GM19238 (cell line): ENCODE measurements at regions not wholly inside any gene's neighbourhood (a gene's known extent, or its start where the extent isn't known, plus 50 kb on each side); places are given as distances from the start of the nearest gene placed in this dataset.
A peak's percentile ranks its signal among the peaks of the same experiment; 100 is the strongest.

Experiments
- DNase-seq: peaks from one replicate; pipeline ENCODE4 v3.0.0; 2011; ENCODE audit warnings: low spot score; ENCODE audit not compliant: insufficient read length

DNA sequence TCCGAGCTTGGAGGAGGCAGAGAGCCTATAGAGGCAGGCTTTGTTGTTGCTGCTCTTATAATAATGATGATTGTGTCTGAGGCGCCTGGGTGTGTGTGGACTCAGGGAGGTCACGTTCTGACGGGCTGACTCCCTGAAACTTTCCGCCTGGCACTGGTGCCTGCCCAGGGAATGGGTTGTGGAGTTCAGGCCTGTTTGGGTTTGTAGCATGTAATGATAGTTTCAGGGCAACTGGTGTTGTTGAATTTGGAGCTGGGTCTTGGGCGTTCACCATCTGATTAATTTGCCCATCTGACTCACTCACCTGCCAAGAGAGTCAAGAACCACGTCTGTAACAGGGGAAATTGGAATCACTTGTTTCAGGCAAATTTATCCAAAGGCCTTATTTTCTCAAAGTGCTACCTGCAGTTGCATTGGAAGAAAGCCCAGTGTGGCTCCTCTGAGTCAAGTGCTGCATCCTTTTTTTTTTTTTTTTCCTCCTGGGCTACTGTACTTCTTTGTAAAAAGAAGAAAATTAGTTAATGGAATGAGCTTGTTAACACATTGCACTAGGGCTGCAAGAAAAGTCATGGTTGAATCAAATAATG, 386.5 kb downstream of the GADD45G start:
- no peak for DNase-seq

DNA sequence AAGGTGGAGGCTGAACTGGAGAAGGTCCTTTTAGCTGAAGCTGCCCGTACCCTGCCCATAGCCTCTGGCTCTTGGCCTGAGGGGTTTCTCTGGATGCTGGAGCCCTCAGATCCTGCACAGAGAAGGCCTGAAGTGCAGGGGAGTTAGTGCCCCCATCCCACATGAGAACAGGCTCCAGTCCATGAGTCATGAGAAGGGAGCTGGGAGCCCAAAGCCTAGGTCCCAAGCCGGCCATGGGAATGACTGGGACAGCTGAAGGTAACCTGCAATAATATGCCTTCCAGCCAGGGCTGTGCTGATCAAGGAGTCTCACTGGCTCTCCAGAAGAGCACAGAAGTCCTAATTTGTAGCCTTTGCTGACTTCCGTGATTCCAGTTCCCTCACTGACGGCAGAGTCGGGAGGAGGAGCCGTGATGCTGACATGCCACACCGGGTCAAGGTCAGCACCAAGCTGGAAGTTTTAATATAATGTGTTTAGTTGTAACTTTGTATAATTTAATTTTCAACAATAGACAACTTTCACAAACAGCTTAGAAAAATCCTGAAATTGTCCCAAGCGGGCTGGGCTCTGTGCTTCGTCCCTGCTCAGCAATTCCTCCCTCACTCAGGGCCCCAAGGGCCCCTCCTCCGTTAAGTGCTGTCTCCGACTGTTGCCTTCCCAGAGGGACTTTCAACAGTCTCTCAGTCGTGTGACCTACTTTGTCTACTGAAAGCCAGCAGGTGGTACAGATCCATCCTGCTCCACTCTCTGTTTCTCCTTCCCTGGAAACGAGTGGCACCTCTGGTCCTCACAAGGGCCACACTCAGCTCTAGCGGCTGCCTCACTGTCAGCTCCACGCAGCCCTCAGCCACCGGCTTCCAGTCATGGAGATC, 387.8 kb downstream of the GADD45G start:
- DNase-seq = no peak

DNA sequence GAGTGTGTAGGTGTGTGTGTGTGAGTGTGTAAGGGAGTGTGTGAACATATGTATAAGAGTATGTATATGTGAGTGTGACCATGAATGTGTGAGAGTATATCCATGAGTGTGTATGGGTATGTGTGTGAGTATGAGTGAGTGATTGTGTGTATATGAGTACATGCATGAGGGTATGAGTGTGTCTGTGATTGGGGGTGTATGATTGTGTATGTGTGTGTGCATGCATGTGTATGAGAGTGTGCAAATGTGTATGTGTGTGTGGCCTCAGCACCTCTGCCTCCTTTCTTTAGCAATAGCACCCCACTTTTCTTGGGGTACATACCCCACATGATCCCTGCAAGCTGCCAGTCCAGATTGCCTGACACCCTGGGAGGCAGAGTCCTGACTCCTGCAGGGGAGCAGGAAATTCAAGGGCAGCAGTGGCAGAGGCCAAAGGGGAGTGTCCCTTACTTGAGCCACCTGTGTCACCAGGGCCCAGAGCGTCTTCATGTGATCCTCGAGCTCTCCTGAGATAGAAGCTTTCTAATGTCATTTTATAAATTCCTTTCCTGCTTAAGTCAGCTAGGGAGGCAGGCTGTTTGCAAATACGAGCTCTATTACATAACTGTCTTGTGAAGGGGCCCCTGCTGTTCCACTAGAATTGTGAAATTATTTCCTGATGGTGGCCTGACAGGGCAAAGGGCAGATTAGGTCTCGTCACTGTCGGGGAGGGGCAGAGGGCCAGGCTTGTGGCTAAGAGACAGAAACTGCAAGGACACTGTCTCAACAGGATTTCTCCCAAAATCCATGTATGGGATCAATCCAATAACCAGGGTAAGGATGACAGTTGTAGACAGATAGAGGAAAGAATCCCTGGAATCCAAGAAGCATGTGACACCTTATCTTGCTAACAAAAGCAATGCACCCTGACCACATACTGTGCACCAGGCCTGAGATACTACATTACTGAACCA, 389.1 kb downstream of the GADD45G start:
- no peak for DNase-seq

DNA sequence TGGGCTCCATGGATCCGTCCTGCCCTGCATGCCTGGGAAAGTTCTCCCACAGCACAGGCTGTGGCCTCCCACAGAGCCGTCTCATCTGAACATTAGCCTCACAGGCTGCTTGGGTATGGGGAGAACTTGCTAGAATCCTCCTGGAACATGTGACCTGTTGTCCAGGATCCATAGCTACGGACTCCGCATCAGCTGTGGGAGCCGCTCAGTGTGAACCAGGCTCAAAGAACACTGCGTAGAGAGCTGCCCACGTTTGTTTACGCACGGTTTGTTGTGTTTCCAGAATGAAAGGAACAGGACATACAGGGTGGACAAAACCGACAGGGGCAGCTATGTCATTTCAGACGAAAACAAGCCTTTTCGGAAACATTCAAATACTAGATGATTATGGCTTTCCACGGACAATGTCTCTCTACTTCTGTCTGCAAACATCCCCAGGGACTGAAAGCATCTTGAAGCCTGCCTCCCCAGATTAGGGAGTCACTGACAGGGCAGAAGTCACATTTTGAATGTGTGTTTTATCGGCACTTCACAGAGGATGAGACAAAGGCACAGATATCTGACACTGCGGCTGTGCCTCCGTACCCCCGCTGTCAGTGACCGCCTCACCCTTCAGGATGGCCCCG, 390.3 kb downstream of the GADD45G start:
- DNase-seq = no peak

DNA sequence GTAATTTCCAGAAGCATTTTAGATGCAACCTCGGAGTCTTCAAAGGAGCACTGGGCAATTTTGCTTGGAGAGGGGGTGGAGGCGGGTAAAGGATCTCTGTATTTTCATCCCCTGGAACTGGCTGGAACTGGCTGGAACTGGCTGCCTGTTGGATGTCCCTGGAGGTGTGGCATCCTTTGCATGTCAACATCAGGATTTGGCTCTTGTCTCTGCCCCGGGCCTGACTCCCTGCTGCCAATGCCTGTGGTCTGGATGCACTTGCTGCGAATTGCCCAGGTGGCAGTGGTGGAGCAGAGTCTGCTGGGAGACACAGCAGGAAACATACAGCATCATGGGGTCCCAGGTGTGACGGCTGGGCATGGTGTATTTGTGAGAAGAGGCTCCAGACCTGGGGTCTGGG, 391.3 kb downstream of the GADD45G start:
- no peak for DNase-seq

DNA sequence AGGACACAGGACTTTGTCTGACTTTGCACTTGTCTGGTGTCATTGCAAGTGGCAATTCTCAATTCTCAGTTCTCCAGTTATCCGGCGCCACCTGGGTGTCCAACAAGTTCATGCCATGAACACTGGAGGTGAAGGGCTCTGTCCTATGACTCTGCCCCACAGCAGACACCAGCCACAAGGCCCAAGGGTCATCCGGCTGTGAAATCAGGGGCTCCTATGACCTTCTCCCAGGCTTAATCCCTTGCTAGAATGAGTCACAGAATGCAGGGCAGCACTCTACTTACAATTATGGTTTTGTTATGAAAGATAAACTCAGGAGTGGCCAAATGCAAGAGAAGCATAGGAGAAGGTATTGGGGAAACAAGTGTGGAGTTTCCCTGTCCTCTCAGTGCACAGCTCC, 392.0 kb downstream of the GADD45G start:
- no peak for DNase-seq

DNA sequence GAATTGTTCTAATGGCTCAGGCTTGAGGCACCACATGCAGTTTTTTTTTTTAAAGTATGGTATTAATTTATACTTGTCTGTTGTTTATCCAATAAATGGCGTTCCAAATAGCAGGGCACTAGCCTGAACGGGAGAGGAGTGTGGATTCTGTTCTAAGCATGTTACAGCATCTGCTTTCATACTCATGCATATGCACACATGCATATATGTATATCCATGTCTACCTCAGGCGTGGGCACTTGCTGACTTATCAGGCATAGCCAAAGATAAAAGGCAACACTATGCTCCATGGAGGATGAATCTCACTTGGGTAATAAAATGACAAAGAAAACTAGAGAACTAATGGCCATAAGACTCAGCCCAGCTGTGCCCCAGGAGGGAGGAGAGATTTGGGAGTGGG, 393.8 kb downstream of the GADD45G start:
- no peak for DNase-seq

DNA sequence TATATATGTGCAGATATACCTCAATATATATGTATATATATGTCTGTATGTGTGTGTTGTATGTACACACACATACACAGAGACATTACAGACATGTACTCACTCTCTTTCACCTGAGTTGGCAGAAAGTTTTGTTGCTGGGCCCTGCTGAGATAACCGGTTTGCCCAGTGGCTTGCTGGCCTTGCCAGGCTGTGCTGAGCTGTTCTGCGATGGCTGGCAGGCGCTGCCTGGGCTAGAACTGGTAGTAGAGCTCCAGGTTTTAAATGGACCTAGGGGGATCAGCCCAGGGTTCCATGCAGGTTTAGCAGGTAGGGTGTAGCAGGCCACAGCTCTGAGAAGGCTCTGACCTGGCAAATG, 394.3 kb downstream of the GADD45G start:
- no peak for DNase-seq

DNA sequence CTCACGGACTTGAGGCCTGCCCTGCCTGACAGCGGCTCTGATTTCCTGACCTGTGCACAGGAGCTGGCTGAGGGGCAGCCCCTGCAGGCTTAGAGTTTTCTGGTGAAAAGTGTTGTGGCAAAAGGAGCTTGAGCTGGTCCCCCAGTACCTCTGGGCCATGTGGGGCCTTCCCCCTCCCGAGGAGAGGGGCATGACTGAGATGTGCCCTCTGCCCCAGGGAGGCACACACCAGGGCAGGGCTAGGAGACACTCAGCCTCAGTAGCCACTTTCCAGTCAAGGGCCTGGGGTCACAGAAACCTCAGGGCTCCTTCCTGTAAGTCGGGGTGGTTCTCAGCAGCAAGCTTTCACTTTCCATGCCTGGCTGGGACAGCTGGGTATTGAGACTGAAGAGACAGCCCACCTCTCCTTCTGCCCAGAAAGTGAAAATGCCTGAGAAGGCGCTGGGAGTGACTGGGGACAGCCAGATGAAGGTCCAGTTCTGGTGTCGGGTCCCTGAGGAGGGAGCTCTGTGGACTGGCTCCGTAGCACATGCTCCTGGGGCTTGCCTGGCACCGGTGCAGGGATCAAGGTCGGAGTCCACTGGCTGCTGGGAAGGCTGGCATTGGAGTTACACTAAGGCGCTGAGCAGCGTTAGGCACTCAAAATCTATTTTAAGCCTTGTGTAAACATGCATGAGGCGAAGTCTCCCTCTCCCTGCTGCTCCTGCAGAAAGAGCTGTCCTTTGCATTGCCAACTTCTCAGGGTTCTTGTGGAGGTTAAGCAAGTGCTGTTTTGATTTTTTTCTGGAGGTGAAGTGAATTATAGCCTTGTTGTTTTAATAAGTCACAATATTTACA, 394.9 kb downstream of the GADD45G start:
- peak; percentile 83 for DNase-seq

DNA sequence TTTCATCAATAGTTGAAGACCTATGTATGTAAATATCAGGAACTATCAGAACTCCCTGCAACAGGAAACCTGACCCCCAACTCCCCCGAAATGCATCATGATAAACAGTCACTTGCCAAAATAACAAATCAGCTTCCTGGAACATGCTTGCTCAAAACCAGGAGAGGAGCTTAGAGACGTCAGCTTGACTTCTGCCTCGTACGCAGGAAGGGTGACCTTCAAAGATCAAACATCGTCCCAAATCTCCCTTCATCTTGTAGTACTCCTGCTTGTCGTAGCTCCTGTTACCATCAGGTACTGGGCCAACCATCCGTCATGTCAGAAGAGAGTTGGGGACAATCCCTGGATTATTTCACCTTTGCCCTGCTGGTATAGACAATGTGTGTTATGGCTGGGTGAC, 396.1 kb downstream of the GADD45G start:
- no peak for DNase-seq

DNA sequence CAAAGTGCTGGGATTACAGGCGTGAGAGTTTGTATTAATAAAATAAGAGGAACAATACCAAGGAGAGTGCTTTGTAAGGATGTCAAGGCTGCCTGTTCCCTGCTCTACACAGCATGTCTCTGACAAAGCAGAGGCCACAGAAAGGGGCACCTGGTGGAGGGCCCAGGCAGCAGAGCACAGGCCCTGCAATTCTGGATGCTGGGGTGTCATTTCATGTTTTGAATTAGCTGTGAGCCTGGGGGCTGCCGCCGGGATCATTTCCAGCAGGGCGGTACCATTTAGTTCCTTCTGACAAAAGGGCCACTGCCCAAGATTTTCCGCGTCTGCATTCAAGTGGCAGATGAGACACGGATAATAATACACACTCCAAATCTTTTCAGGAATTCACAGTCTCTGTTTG, 396.9 kb downstream of the GADD45G start:
- DNase-seq = no peak

DNA sequence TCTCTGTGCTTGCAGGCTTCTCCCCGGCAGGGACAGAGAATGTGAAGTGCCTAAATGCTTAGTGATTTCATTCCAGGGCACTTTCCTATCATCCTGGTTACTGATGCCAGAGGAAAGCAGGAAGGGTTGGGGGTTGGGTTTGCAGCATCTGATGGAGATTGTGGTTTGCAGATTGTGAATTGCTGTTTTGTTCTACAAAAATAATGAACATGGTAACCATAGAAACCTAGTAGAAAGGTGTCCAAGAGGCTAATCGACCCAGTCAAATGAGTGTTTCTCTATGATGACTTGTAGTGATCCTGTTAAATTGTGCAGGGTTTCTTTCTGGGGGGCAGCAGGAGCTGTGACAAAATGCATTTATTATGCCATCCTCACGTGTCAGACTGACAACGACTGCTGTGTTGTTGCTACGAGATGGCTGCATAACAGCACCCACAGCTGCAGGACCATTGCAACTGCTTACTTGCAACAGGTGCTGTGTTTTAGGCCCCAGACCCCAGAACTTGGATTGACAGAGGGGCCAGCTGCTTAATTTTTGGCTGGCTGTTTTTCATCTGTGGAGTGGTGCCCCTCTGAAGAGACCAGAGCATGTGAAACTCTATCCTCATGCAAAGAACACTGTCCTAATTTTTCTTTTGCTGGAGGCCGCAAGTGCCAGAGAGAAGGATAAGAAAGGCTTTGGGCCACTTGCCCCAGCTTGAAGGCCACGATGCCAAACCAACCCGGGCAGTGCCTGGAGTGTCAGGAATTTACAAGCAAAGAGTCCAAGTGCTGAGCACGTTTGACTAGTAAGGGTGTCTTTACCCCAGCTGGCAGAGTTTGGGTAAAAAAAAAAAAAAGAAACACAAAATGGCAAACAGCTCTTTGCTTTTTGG, 397.8 kb downstream of the GADD45G start:
- no peak for DNase-seq

DNA sequence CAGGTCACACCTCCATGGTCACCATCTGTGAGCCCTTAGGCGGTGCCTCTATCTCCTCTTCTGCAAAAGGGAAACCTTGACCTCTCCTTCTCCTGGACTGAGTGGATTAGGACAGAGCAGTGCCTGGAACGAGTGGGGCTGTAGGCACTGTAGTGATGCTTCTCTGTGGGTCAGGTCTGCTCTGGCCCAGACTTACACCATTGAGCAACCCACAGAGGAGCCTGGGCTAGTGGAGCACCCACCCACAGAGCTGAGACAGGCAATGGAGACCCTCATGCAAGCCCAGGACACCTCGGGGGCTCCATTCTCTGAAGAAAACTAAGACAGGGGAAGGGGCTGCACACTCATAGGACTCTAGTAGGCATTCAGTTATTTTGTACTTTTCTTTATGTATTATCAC, 400.6 kb downstream of the GADD45G start:
- no peak for DNase-seq

DNA sequence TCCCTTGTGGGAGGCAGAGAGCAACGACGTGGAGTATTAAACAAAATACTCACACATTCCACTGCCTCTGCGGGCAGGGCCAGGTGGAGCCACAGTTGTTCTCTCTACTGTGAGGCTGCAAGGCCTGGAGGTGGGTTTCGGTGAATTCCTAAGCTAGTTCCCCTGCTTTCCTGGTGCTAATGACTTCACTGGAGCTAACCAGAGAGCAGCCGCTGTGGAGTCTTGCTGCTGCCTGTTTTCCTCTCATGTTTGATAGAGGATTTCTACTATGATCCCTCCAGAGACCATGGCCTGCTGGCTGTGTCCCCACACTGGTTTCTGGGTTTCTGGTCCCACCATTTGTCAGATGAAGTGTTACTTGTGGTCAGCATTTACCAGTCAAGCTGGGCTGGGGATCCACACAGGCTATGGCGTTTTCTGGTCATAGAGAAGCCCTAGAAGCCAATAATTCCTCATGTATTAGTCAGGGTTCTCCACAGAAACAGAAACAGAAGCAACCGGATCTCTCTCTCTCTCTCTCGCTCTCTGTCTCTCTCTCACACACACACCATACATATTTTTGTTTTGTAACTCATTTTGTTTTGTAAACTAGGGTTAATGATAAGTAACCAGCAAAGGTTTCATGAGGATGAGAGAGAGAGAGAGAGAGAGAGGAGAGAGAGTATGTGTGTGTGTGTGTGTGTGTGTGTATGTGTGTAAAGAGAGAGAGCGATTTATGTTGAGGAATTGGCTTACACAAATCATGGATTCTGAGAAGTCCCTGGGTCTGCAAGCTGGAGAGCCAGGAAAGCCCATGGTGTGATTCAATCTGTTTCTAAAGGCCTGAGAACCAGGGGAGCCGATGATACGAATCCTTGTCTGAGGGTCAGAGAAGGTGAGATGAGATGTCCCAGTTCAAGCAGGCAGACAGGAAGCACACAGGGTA, 403.0 kb downstream of the GADD45G start:
- DNase-seq = no peak

DNA sequence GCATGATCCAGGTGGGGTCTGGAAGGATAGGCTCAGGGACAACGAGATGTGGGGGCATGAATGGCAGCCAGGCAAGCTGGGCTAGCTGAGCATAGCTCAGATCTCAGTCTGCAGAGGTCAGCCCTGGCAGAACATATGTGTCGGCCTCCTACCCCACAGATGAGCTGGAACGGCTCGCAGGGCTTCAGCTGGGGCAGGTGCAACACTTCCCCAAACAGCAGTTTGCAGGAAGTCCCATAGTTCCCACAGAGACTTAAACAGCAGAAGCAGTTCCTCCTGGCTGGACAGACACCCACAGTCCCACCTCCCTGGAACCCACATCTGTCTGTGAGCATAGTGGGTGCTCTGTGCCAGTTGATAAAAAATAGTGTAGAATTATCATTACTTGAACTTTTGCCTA, 404.6 kb downstream of the GADD45G start:
- peak; percentile 20 for DNase-seq

DNA sequence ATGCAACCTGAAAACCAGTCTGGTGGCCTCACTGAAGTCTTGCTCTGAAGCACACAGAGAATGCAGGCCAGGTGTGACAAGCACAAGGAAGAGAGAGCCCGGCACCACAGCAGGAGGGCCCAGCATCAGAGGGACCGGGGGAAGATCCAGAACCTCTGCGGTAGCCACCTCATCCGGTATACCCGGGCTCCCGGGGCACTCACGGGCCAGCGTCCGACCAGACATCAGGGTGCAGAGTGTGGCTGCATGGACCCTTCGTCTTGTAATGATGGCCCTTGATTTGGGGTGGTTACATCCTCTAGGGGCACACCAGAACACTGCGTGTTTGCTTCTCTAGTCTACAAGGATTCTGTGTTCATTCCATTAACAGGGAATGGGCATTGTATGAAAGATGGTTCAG, 406.0 kb downstream of the GADD45G start:
- no peak for DNase-seq

DNA sequence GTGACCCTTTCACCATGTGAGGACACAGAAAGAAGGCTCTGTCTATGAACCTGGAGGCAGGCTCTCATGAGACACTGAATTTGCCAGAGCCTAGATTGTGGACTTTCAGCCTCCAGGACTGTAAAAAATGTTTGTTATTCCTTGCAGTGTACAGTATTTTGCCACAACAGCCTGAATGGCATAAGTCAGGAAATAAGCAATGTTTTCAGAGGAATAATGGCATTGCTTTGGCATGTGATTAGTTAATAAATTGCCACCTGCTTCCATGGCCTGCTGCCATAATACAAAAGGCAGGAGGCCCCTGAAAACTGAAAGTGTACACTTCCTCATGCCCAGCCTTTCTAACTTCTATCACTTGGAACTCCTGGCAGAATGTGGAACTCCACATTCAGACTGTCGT, 408.1 kb downstream of the GADD45G start:
- no peak for DNase-seq

DNA sequence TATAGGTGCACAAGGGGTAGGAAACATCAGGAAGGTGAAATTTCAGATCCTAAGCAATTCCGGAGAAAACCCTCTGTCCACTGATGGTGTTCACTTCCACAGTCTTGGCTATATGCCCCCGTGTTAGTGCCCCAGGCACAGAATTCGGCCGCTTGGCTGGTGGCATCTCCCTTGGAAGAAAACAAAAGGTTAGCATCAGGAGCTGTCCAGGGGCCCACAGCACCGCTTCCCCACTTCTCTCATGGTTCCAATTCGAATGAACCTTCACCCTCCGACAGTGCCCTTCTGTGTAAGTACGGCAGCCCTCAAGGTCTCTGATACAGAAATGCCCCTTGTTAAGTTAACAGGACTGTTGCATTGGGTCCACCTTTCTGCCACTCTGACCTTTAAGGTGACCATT, 409.0 kb downstream of the GADD45G start:
- no peak for DNase-seq

DNA sequence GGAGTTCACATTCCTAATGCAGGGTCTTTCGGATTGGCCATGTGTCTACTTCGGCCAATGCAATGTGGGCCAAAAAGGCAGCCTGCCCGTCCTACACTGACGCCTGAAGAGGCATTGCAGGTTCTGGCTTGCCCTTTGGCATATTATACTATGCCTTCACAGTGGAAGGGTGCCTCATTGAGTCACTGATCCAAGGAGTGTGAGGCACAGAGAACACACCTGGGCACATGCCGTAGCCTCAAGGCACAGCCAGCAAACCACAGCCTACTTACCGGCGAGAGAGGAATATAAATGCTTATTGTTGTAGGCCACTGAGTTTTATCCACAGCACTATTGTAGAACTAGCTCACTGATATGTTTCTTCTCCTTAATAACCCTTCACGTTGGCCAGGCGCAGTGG, 409.6 kb downstream of the GADD45G start:
- DNase-seq = no peak
